ENCODE measurements at regions not wholly inside any gene's neighbourhood (a gene's known extent, or its start where the extent isn't known, plus 50 kb on each side); places are given as distances from the start of the nearest gene placed in this dataset.
"Not testable (repeated sequence)": the region's sequence is repeated elsewhere in the genome, so short reads cannot be mapped to it uniquely, and the experiment has no call there.

DNA sequence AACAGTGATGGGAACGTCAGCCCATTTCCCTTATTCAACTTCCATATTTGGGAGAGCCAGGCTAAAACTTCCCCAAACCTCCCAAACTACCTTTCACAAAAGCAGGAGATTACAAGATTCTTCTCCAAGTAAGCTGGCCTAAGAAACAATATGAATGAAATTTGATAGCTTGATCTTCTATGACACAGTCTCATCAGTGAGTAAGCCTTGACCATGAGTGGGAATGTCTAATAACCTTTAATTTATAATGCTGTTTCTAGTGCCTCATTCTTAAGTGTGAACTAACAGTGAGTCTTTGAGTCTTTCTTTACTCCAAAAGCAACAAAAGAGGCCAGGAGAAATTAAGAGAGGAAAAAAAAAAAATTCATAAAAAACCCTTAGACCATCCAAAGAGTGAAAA, 1379.9 kb downstream of the EFNA5 start:
- DNase-seq = no peak

DNA sequence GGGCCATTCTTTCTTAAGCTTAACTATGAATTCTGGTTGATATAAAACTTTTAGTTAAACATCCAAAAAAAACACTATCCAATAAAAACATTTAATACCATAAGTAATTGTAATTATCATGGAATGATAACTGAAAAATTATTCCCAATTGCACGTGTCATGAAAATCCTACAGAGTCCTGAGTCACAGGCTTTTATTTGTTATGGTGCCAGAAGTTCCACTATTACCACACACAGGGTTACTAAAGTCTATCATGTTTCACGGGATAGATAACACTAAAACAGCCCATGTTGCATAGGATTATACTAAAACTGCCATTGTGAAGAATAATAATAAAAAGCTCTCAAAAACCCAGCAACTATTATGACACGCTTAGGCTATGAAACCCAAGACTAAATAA, 1381.8 kb downstream of the EFNA5 start:
- no peak for DNase-seq

DNA sequence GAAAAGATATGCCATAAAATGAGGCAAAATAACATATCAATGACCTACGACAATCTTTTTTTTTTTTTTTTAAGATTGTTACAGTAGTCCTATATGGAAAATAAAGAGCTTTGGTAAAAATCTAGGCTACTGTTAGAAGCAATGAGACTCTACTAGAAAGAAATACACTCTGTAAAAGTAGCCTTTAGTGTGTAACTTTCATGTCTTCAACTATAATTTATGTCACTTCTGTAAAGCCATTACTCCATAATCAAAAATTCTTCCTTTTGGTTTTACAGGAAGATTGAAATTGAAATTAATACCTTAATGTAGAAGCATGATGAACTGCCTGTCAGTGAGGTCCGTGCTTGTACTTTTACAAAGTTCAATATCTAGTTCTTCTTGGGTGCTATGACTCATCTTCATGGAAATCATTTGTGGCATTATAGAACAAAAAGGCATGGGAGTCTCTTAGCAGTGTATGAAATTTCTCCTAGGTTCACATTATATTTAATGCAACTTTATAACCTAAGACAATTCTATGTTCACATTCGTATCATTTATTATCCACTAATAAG, 1393.1 kb downstream of the EFNA5 start:
- no peak for DNase-seq

DNA sequence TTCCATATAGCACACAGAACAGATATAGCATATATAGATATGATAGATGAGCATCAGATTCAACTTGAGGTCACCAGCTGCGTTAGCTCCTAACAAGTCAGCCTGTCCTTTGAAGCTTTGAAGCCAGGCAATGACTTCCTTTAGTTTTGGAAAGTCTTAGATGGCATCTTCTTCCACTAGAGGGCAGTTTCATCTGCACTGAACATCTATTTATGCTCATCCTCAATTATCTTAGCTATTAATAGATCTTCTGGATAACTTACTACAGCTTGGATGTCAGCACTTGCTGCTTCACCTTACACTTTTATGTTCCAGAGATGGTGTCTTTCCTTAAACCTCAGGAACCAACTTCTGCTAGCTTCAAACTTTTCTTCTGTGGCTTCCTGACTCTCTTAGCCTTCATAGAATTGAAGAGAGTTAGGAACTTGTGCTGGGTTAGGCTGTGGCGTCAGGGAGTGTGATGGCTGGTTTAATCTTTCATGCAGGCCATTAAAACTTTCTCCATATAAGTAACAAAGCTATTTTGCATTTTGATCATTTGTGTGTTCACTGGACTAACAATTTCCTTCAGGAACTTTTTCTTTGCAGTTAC, 1401.4 kb downstream of the EFNA5 start:
- DNase-seq = peak; percentile 53

DNA sequence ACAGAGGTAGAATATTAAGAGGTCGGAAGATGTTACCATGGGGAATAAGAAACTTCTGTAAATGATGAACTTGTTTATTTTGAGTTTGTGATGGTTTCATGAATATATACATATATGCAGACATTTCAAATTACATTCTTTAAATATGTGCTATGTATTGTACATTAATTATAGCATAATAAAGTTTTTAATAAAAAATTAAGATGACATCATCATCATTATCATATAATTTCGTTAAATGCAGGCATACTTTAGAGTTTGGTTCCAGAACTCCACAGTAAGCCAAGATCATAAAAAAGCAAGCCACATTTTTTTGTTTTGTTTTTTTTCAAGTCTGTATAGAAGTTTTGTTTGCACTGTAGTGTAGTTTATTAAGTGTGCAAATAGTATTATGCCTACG, 1403.5 kb downstream of the EFNA5 start:
- no peak for DNase-seq

DNA sequence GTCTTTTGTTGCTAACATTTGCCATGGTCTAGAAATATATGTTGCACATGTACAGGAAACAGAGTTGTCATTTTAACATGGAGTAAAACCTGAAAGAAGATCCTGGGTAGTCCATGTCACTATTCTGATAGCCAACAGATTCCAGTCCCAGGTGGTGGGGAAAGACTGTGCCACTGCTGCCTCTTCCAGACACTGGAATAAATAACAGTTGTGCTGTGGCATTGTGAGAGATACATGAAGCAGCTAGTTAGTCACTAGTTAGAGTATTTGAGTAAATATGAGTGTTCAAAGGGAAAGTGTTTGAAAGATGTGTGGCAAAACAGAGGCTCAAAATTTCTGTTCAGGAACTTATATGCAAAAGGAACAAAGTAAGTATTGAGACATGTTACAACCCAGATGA, 1408.3 kb downstream of the EFNA5 start:
- DNase-seq = peak; percentile 53

DNA sequence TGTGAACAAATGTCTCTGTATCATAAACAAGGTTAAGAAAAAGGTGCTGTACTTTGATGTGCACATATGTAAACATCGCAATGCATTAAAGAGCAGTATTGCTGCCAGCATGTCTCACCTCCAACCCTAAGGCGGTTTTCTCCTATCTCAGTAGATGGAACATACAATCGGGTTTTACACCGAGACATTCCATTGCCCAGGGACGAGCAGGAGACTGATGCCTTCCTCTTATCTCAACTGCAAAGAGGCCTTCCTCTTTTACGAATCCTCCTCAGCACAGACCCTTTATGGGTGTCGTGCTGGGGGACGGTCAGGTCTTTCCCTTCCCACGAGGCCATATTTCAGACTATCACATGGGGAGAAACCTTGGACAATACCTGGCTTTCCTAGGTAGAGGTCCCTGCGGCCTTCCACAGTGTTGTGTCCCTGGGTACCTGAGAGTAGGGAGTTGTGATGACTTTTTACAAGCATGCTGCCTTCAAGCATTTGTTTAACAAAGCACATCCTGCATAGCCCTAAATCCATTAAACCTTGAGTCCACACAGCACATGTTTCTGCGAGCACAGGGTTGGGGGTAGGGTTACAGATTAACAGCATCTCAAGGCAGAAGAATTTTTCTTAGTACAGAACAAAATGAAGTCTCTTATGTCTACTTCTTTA, 1411.2 kb downstream of the EFNA5 start:
- DNase-seq = peak; percentile 15

DNA sequence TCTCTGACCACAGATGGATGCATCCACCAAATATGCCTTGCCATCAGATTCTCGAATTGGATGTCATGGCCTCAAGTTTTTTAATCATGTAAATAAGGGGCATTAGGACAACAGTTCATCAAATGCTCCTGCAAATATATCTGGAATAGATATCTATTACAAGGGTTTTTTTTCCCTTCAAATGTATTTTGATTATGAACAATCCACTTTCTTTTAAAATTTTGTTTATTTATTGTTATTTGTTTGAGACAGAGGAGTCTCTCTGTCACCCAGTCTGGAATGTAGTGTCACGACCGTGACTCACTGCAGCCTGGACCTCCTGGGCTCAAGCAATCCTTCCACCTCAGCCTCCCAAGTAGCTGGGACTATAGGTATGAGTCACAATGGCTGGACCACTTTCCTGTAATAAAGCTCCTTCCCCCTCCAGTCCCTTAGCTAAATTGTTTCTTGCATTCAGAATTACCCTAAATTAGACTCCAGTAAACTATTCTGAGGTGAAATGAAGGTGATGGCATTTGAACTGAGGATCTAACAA, 1412.1 kb downstream of the EFNA5 start:
- no peak for DNase-seq

DNA sequence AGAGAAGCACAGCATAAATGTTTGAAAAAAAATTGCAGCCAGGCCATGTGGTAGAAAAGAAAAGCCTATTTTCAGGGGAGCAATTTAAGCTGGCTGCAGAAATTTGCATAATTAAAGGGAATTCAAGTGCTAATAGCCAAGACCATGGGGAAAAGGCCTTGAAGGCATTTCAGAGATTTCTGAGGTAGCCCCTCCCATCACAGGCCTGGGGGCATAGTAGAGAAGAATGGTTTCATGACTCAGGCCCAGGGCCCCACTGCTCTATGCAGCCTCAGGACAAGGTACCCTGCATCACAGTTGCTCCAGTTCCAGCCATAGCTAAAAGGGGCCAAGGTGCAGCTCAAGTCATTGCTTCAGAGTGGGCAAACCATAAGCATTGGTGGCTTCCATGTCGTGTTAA, 1416.0 kb downstream of the EFNA5 start:
- DNase-seq = no peak

DNA sequence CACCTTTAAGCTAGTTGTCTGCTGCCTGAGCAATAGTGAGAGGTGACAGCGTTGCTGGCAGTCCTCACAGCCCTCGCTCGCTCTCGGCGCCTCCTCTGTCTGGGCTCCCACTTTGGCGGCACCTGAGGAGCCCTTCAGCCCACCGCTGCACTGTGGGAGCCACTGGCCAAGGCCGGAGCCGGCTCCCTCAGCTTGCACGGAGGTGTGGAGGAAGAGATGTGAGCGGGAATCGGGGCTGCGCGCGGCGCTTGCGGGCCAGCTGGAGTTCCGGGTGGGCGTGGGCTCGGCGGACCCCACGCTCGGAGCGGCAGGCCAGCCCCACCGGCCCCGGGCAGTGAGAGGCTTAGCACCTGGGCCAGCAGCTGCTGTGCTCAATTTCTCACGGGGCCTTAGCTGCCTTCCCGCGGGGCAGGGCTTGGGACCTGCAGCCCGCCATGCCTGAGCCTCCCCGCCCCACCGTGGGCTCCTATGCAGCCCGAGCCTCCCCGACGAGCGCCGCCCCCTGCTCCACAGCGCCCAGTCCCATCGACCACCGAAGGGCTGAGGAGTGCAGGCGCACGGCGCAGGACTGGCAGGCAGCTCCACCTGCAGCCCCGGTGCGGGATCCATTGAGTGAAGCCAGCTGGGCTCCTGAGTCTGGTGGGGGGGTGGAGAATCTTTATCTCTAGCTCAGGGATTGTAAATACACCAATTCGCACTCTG, 1424.5 kb downstream of the EFNA5 start:
- not testable (repeated sequence) for DNase-seq

DNA sequence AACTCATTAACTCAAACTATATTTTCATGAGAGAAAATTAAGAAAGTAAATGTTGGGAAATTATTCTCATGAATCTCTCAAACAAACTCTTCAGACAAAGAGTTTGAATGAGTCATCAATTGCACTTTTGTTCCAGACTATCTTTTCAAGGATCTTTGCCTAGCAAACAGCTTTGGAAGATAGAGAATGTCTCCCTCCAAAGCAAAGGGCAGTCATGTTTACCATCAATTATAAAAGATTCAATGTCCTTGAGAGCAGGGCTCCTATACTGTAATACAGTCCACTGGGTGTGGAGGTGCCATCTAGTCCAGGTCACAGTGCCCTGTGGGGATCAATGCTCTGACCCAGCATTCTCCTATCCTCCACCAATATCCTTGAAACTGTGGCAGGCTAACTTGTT, 1429.3 kb downstream of the EFNA5 start:
- DNase-seq = peak; percentile 43

DNA sequence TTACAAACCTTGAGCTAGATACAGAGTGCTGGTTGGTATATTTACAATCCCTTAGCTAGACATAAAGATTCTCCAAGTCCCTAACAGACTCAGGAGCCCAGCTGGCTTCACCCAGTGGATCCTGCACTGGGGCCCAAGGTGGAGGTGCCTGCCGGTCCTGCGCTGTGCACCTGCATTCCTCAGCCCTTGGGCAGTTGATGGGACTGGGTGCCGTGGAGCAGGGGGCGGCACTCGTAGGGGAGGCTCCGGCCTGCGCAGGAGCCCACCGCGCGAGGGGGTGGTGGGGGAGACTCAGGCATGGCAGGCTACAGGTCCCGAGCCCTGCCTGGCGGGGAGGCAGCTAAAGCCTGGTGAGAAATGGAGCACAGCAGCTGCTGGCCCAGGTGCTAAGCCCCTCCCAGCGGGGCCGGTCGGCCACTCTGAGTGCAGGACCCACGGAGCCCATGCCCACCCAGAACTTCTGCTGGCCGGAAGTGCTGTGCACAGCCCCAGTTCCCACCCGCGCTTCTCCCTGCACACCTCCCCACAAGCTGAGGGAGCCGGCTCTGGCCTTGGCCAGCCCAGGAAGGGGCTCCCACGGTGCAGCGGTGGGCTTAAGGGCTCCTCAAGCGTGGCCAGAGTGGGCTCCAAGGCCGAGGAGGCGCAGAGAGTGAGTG, 1464.7 kb downstream of the EFNA5 start:
- no peak for DNase-seq

DNA sequence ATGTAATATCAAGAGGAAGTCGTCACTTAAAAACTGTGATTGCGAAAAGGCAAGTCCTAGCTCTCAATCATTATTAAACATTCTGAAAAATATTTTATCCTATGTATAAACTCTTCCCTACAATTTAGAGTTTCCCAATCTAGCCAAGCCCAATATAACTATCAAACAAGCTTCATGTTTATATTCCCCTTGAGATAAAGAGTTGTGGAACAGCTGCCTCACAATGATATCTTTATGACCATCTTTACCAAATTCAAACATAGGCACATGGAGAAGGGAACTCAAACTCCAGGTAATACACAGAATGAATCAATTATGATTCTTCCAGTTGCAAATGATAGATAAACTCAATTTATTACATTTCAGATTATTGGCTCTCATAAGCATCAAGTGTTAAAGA, 1468.7 kb downstream of the EFNA5 start:
- DNase-seq = no peak

DNA sequence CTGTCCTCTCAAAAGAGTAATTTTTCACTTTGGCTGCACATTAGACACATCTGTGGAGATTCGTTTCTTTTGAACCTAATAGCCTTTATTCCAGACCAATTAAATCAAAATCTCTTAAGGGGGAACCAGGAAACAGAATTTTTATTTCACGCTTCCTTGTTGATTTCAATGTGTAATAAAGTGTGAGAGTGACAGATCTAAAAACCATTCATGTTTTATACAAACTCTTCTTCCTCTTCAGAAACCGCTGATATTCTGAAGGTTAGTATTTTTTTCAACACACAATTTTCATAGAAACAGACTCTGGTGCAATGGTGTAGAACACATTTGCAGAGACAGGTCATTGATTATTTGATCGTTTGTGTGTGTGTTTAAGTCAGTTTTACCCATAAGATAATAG, 1469.8 kb downstream of the EFNA5 start:
- no peak for DNase-seq

DNA sequence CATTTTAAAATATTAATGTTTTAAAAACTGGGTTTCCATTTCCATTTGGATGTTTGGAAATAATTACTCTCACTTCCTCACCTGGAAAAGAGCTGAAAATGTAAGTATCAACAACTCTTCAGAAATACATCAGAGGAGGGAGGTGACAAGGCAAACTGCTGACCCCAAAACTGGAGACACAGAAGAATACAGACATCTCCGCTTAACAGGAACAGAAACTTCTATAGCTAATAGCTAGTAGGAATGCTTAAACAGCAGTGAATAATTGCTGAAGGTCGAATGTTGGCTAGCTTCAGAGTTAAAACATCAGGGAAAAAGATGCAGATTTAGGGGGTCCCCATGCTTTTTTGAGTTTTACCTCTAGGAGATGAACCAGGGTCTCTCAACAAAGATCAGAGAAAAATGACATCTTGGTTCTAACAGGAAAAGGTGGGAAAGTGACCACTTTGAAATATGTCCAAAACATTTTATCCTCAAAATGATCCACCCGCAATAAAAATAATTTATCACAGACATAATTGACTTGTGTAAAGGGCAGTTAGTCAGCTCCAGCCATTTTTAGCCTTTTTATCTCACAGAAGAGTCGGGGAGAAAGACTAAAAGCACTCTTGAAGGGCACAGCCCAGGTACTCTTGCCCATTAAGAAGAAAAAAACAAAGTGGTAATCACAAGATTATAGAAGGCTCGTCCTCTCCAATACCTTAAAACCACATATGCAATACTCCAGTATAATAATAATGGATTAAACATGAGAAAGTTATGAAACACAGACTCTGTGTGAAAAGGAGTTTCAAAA, 1474.9 kb downstream of the EFNA5 start:
- no peak for DNase-seq

DNA sequence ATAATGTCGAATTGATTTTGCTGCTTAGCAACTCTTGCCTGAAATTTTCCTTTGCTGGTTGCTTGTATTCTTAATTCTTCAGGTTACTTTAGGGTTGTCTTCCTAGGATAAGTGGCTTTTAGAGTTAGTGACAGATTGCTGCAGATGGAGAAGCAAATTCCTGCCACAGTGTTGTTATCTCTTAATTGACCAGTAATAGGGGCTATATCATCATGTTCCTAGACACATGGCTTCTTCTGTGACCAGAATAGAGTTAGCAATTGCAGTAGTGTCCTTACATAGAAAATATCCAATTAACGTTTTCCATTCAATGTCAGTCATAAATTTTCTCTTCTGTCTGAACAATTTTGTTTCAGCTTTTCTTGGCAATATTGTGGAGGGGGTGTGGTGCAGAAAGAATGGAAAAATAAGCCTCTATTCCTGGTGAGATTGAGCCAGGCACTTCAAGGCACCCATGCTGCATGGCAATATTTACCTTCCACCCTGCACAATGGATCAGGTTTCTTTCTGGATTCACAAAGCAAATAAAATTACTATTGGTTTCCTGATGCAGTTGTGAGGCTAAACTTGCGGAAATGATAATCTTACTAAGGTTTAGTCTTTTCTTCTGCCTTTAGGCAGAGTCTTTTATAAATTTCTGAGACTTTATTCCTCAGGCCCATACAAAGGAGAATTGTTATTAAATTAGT, 1481.5 kb downstream of the EFNA5 start:
- peak; percentile 93 for DNase-seq

DNA sequence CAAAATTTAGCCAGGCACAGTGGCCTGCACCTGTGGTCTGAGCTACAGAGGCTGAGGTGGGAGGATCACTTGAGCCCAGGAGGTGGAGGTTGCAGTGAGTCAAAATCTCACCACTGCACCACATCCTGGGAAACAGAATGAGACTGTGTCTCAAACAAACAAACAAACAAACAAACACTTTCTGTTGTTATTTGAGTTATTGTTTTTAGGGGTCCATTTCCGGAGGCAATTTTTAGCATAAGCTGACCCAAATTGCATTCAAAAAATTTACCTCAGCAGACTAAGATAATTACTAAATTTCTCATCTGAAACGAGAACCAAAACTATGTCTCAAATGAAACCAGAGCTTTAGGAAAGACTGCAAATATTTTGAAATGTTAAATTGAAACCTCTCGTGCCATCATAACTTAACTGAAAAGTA, 1485.1 kb downstream of the EFNA5 start:
- no peak for DNase-seq

DNA sequence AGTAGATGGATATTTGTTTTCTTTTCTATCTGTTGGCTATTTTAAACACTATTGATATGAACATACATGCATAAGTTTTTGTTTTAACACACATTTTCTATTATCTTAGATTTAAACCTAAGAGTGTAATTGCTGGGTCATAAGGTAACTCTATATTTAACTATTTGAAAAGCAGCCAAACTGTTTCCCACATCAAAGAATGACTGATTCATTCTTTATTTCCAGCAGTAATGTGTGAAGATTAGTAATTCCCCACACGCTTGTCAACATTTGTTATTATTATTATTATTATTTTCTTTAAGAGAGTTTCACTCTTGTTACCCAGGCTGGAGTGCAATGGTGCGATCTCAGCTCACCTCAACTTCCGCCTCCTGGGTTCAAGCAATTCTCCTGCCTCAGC, 1495.8 kb downstream of the EFNA5 start:
- no peak for DNase-seq

DNA sequence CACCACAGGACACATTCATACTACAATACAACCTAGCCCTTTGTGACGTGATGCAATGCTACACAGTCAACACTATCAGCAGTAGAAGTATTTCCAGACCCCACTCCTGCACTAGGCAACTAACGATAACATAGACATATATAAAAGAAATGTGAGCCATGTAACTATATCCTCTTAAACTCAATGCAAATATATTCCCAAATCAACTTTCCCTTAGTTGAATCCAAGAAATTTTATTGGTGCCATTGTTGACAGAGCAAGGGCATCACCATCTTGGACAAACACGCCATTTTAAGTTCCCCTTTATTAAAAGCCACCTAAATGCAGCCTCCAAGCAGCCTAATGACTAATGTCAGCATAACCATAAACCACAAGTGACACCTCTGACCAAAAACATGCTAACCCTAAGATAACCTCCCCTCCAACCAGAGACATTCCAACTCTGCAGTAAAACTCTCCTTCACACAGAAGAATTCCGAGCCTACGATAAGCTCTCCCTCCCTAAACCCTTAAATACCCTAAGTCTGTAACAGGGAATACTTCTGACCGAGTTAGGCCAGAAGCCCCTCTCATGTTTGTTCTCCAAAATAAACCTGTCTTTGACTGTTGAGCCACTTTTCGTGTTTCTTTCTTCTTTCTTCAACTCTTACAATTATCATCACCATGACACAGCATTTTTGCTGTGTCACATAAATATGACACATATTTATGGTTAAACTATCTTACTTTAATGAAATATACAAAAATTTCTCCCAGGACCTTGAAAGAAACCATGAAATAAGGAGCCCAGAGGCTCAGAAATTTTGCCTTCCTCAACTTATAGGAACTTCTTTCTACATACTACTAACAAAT, 1497.8 kb downstream of the EFNA5 start:
- no peak for DNase-seq

DNA sequence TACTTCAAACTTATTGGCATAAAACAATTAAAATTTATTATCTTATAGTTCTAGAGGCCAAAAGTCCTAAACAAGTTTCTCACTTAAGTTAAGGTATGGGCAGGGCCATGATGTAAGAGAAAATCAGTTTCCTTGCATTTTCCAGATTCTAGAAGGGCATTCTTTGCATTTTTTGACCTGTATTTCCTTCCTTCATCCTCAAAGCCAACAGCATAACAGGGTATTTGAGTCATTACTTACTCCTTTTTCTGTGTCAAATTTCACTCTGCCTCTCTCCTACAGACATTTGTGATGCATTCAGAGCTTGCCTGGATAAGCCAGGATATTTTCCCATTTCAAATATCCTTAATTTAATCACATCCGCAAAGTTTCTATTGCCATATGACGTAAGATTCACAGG, 1499.0 kb downstream of the EFNA5 start:
- no peak for DNase-seq

DNA sequence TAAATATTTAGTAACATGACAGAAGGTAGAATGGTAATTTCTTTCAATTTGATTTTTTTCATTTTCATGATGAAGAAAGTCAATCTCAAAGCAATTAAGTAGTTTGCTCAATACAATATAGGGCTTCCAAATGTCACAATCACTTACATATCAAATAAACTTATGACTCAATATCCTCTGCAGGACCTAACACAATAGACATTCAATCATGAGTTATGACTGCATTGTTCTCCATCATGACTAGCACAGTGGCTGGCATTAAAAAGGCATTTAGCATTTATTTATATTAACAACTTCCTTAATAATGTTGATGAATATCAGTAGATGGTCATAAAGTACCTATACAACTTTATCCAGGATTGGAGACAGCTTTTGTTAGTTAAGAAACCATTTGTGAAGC, 1499.6 kb downstream of the EFNA5 start:
- DNase-seq = no peak

Measured in DMS53 (cell line).